Skin epidermis (tissue), 12 donors: ENCODE measurements at regions not wholly inside any gene's neighbourhood (a gene's known extent, or its start where the extent isn't known, plus 50 kb on each side); places are given as distances from the start of the nearest gene placed in this dataset.
"Not testable (repeated sequence)": the region's sequence is repeated elsewhere in the genome, so short reads cannot be mapped to it uniquely, and the experiment has no call there.

Experiments
- H3K27ac ChIP-seq, 21 experiments: fragments of 200-600 bp; sonication (generic) in 11 of 21; one replicate each; pipeline ENCODE4 v1.5.0; 2020; ENCODE audit warnings: mild to moderate bottlenecking in 3 of 21, inconsistent platforms in 2 of 21, moderate library complexity in 2 of 21
- H3K4me3 ChIP-seq, 7 experiments: fragments of 200-600 bp; sonication (generic) in 2 of 7; one replicate each; pipeline ENCODE4 v1.5.0; 2020; ENCODE audit warnings: inconsistent platforms in 2 of 7, mild to moderate bottlenecking in 2 of 7, moderate library complexity in 1 of 7

DNA sequence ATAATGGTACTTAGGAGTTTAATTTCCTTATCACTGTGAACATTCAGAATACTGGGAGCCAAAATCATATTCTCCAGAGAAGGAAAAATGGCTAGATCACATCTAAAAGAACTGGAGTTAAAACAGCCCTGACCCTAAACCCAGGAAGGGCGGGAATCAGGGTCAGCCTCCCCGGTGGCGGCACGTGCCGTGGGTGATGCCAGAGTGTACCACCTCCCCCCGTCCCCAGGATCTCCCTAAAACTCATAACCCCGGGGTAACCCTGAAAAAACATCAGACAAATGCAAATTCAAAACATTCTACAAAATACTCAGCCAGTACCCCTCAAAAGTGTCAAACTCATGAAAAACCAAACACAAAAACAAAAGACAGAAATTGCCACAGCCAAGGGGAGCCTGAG lies 148.3 kb downstream of the DLL1 start:
- H3K4me3 ChIP-seq: no peak overlapping the region

DNA sequence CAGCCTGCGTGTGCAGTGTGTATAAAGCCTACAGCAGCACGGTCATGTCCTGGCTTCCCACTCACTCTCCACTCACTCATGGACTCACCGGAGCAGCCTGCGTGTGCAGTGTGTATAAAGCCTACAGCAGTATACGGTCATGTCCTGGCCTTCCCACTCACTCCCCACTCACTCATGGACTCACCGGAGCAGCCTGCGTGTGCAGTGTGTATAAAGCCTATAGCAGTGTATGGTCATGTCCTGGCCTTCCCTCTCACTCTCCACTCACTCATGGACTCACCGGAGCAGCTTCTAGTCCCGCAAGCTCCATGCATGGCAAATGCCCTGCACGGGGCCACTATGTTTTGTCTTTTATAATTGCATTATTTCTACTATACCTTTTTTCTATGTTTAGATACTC lies 149.8 kb downstream of the DLL1 start:
- H3K4me3 ChIP-seq, H3K27ac ChIP-seq: not testable (repeated sequence)

More for the DNA sequence above, 148.3 kb downstream of the DLL1 start:
- no peak overlapping the region for H3K27ac ChIP-seq

DNA sequence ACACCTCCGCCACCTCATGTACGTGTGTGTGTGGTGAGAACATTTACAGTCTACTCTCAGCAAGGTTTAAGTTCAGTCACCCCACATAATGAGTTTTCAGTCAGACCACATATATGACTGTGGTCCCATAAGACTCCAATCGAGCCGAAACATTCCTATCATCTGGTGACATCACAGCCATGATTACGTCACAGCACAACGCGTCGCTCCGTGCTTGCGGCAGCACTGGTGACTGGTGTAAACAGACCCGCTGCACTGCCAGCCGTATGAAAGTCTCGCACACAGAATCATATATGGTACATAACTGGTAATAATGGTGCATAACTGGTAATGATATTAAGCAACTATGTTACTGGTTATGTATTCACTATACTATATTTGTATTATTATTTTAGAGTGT lies 150.7 kb downstream of the DLL1 start:
- H3K4me3 ChIP-seq: no peak overlapping the region

DNA sequence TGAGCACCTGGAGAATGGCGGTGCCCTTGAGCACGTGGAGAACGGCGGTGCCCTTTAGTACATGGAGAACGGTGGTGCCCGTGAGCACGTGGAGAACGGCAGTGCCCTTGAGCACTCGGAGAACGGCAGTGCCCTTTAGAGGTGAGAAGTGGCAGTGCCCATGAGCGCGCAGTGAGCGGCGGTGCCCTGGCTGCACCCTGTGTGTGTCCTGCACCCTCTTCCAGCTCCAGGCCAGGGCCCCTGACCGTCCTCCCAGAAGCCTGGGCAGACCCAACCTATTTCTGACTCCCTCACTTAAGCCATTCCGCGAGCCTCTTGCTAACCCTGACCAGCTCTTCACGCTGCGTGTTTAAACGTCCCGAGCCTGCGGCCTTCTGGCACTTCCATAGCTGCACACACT lies 151.3 kb downstream of the DLL1 start:
- H3K4me3 ChIP-seq: no peak overlapping the region
- H3K27ac ChIP-seq: no peak overlapping the region

More for the DNA sequence above, 150.7 kb downstream of the DLL1 start:
- no peak overlapping the region for H3K27ac ChIP-seq

GRCh38 chr6:170139046-170139445 lies 151.8 kb downstream of the DLL1 start:
- not testable (repeated sequence) for H3K4me3 ChIP-seq, H3K27ac ChIP-seq

- Histone ChIP-seq H3K4me3 (no peak overlapping the region), H3K27ac (peak overlapping the region in 18 of 21 experiments; percentile 1 to 83 (median 66))
Observed at GRCh38 chr6:170137911-170138910, 152.7 kb downstream of the DLL1 start.

DNA sequence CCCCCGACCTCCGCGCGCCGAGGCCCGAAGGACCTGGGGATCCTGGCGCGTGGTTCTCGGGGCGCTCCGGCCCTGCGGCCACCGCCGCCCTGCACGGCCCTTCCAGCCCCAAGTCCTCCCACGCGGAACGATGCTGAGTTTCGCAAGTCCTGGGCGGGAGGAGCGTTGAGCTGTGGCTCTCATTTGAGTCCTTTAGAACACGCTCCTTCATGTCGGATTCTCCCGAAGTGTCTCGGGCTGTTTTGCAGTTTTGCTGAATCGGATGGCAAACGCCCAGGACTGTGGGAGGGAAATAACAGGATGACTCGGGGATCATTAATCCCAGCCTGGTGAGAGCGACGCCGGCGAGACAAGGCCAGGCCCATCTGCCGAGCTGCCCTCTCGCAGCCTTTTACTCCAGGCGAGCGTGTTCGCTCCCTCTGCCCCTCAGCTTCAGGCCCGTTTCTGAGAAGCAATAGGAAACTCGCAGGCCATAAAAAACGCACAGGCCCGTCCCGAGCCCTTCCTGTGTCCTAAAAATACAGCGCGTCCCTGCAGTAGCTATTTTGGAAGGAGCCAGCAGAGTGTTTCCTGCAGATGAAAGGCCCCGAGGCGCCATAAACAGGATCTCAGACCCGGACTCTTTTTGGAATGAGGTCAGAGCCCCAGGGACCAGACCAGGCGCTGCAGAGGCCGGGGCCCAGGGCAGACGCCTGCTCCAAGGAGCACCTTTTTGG lies 153.5 kb downstream of the DLL1 start:
- H3K27ac ChIP-seq: peak overlapping the region in 18 of 21 experiments; percentile 1 to 83 (median 66)
- H3K4me3 ChIP-seq: peak overlapping the region in 1 of 7 experiments; percentile 13

- H3K4me3 ChIP-seq: peak overlapping the region in 1 of 7 experiments; percentile 13
Observed at GRCh38 chr6:170136541-170137175, 154.2 kb downstream of the DLL1 start.

GRCh38 chr6:170135821-170136471 lies 154.9 kb downstream of the DLL1 start:
- Histone ChIP-seq H3K4me3 (peak overlapping the region in 1 of 7 experiments; percentile 13), H3K27ac (peak overlapping the region in 2 of 21 experiments; percentile 70 to 73)

More at GRCh38 chr6:170136541-170137175, 154.2 kb downstream of the DLL1 start:
- H3K27ac ChIP-seq: peak overlapping the region in 15 of 21 experiments; percentile 42 to 83 (median 69)

- Histone ChIP-seq H3K27ac (no peak overlapping the region), H3K4me3 (no peak overlapping the region)
Observed at GRCh38 chr6:170135461-170135820, 155.4 kb downstream of the DLL1 start.

DNA sequence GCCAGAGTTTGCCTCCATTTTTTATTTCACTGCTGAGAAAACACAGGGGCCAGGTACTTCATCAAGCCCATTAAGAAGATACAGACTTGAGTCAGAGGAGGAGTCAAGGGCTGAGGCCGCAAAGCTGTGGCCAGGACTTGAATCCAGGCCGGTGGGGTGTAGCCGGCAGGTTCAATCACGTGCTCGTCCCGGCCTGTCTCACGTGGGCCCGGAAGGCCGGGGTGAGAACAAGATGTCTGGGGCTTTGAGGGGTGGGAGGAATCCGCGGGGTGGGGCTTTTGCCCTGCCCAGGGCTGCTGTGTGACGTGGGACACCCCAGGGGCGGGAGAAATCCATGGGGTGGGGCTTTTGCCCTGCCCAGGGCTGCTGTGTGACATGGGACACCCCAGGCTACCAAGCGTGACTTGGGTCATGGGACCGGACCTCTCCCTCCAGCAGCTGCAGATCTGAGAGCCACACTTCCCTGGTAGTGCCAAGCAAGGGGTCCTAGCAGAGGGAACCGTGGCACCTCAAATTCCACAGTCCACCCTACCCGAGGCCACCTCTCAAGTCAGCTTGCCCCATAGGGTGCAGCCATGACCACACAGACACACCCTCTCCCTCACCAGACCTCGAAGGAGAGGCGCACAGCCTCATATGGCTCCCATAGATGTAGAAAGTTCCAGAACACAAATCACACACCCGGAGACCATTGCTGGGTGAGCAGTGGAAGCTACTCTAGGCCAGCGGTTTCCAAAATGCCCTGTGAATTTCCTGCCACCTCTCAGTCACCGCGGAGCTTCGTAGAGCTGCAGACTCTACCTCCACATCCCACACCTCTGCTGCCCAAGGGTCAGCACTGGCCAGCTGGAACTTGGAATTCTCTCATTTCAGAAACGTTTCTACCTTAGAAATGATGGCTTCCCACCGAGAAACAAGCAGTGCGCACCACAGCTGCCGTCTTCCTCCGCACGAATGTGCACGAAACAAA lies 156.1 kb downstream of the DLL1 start:
- Histone ChIP-seq H3K27ac (no peak overlapping the region), H3K4me3 (no peak overlapping the region)

DNA sequence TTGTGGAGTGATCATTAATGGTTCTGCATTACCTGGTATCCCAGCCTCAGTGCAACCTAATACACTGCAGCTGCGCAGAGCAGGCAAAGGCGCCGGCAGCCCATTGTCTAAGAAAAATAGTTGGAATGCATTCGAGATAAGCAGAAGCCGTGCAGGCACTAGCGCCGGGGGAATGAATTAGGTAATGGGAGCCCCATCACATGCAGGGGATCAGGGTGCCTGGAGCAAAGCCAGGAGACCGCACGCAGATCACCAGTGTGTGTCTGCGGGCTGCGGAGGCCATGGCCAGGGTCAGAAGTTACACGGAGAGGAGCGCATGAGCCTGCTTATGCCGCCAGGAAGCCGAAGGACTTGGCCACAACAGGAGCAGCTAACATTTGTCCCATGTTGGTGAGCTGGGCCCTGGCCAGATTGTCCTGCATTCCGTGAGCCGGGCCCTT lies 156.8 kb downstream of the DLL1 start:
- Histone ChIP-seq H3K4me3 (no peak overlapping the region), H3K27ac (no peak overlapping the region)

DNA sequence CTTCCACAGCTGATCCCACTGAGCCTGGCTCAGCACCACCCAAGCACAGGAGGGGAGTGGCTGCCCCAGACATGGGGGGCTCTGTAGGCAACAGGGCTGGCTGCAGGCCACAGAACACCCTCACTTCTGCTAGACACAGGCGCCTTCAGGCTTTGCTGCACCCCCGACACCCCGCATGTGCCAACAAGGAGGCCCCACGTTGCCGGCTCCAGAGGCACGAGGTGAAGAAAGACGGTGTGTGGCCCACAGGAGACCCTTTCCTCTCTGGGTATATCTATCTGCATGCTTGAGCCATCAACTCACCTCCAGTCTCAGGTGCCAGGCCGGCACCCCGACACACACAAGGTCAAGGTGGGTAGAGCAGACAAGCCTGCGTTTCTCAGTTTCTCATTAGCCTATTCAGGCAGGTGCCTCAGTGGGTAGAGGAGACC lies 158.3 kb downstream of the DLL1 start:
- H3K4me3 ChIP-seq: no peak overlapping the region
- no peak overlapping the region for H3K27ac ChIP-seq

DNA sequence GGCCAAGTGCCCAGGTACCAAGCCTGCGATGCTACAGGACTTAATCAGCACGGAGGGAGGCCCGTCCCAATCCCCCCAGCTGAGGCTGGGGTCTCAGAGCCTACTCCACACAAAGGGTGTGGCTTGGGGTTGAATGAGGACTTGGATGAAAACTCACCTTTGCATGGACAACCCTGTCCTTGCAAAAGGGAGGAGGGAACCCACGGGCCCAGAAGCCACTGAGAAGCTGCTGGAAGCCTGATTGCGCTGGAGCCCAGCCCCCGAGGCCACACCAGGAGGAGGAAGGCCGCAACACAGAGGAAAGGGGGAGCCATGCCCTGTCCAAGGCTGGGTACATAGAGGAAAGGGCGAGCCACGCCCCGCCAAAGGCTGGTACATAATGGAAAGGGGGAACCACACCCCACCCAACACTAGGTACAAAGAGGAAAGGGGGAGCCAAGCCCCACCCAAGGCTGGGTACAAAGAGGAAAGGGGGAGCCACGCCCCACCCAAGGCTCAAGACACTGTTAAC lies 158.8 kb downstream of the DLL1 start:
- Histone ChIP-seq H3K27ac (no peak overlapping the region), H3K4me3 (no peak overlapping the region)

GRCh38 chr6:170131351-170131750 lies 159.5 kb downstream of the DLL1 start:
- Histone ChIP-seq H3K27ac (no peak overlapping the region), H3K4me3 (no peak overlapping the region)

GRCh38 chr6:170130771-170131241 lies 160.1 kb downstream of the DLL1 start:
- no peak overlapping the region for H3K4me3 ChIP-seq
- no peak overlapping the region for H3K27ac ChIP-seq

DNA sequence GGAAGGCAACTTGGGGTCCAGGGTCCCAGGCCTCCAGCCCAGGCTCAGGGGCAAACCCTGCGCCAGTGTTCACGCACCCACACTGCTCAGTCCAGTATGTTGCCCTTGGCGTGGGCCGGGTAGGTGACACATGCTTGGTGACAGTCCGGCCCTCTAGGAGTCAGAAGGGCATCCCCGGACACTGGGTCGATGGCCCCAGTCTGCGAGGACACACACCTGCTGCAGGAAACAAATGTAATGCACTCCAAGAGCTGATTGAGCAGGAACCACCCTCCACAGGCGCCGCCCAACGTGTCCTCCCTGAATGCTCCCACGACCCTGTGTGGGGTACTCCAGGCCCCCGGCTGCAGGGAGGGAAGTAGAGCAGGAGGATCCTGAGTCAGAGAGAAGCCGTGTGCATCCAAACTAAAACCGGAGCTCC lies 160.7 kb downstream of the DLL1 start:
- Histone ChIP-seq H3K27ac (no peak overlapping the region), H3K4me3 (no peak overlapping the region)

DNA sequence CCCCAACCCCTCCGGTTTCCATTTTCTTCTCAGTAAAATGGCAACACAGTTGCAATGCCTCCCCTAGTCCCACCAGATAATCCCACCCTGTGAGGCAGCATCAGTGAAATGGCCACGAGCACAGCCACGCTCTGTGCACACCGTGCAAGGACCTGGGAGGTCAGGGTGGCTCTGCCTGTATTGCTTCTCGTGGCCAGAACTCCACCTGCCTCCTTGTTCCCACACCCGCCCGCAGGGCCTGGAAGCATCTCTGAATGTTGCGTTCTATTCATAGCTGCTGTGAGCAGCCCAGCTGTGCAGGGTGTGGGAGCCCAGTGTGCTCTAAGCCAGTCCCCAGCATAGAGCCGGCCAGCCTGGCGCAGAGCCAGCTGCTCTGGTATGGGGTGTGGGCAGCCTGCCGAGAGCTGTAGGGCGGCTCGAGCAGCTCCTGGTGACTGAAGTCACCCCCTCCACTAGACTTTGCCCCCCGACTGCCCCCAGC lies 161.1 kb downstream of the DLL1 start:
- no peak overlapping the region for H3K27ac ChIP-seq
- no peak overlapping the region for H3K4me3 ChIP-seq
